GM12878 (cell line): ENCODE measurements at regions not wholly inside any gene's neighbourhood (a gene's known extent, or its start where the extent isn't known, plus 50 kb on each side); places are given as distances from the start of the nearest gene placed in this dataset.

Experiments used
- EZH2 ChIP-seq: IDR thresholded peaks from 2 replicates; pipeline ENCODE4 v1.6.1; 2012; ENCODE audit warnings: low read depth, mild to moderate bottlenecking, control low read depth, inconsistent platforms, low read length, borderline replicate concordance; ENCODE audit not compliant: control insufficient read depth
- JUND ChIP-seq: IDR thresholded peaks from 2 replicates; pipeline ENCODE4 v1.6.1; 2012; ENCODE audit warnings: low read depth, mild to moderate bottlenecking, low read length, improper control_type of control experiment, moderate library complexity
- POLR2AphosphoS5 ChIP-seq: IDR thresholded peaks from 2 replicates; pipeline ENCODE4 v1.6.1; 2011; ENCODE audit warnings: mild to moderate bottlenecking, low read length, inconsistent platforms
- RAD21 ChIP-seq: IDR thresholded peaks from 2 replicates; pipeline ENCODE4 v1.6.1; 2011; ENCODE audit warnings: mild to moderate bottlenecking, low read depth, low read length, moderate library complexity; ENCODE audit not compliant: insufficient read depth
- TAF1 ChIP-seq: IDR thresholded peaks from 2 replicates; pipeline ENCODE4 v1.6.1; 2011; ENCODE audit warnings: mild to moderate bottlenecking, low read depth, low read length, borderline replicate concordance
- USF1 ChIP-seq: IDR thresholded peaks from 2 replicates; pipeline ENCODE4 v1.6.1; 2011; ENCODE audit warnings: borderline replicate concordance, low read depth, mild to moderate bottlenecking, moderate library complexity, mixed read lengths, low read length; ENCODE audit not compliant: insufficient read depth; ENCODE audit errors: extremely low read length
- TF ChIP-seq, protein P1 (sequence below): IDR thresholded peaks from 2 replicates; pipeline ENCODE4 v1.6.1; 2011; ENCODE audit warnings: low read depth, low read length, improper control_type of control experiment, borderline replicate concordance

DNA sequence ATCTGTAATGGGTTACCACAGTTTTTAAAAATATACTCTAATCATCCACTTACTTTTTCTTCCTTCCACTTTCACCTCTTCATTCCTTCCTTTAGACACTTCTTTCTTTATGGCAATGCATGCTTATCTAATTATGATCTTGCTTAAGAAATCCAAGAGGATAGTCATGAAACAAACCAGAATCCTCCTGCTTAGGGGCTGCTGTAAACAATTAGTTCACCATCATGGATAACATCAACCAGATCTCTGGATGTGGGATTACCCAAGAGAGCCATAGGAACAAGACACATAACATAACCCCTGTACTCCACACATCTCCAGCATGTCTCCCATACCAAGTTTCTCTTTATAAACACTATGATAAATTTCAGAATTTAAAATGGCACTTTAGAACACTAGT lies 713.4 kb upstream of the PTPRD start:
- TF ChIP-seq TAF1 (no peak), USF1 (no peak), EZH2 (no peak), JUND (no peak), POLR2AphosphoS5 (no peak), RAD21 (no peak)
- TF ChIP-seq, protein P1, sequence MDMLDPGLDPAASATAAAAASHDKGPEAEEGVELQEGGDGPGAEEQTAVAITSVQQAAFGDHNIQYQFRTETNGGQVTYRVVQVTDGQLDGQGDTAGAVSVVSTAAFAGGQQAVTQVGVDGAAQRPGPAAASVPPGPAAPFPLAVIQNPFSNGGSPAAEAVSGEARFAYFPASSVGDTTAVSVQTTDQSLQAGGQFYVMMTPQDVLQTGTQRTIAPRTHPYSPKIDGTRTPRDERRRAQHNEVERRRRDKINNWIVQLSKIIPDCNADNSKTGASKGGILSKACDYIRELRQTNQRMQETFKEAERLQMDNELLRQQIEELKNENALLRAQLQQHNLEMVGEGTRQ, result no peak
